T-cell (primary cell): ENCODE measurements at regions not wholly inside any gene's neighbourhood (a gene's known extent, or its start where the extent isn't known, plus 50 kb on each side); places are given as distances from the start of the nearest gene placed in this dataset.

Source experiments
- ATAC-seq, 4 experiments: fragments of 200-7000 bp in 3 of 4; fragments of 150-1000 bp in 1 of 4; cut with Tn5 transposase; replicated peaks in 1 of 4; 1 replicate in 3 of 4; 2 replicates in 1 of 4; pipeline ENCODE4 v1.10.0; 2021; ENCODE audit warnings: moderate library complexity in 3 of 4, mild to moderate bottlenecking in 2 of 4, moderate number of reproducible peaks in 1 of 4
- CTCF ChIA-PET, 2 donors: fragments of 300-600 bp; sonication (Branson Sonifier 250); formaldehyde crosslinking; loops; one replicate each; lab custom pipeline; 2022; ENCODE audit warnings: antibody characterized with exemption in 2 of 2; lab: Charles Lee
- POLR2A ChIA-PET, 2 donors: fragments of 300-600 bp; sonication (Branson Sonifier 250); formaldehyde crosslinking; loops; one replicate each; lab custom pipeline; 2022; ENCODE audit warnings: antibody characterized with exemption in 2 of 2; lab: Charles Lee
- DNase-seq, 35 experiments: peaks; one replicate each; pipeline versions ENCODE4 v3.0.0 to v3.0.0-alpha.2; 2013 to 2023
- H3K27ac ChIP-seq: one replicate; pipeline ENCODE4 v1.5.1; 2013; ENCODE audit warnings: low read length
- H3K27me3 ChIP-seq, 2 experiments: replicated peaks in 1 of 2; 1 replicate in 1 of 2; 2 replicates in 1 of 2; pipeline versions ENCODE4 v1.6.1 to v1.7.0; 2013; ENCODE audit warnings: low read length in 1 of 2, mixed read lengths in 1 of 2; ENCODE audit not compliant: control insufficient read depth in 2 of 2, insufficient read depth in 2 of 2; ENCODE audit errors: extremely low read depth in 1 of 2
- H3K36me3 ChIP-seq, 2 donors: 1 replicate in 1 of 2; 2 replicates in 1 of 2; pipeline versions ENCODE4 v1.6.1 to v1.7.0; 2013; ENCODE audit warnings: low read length in 1 of 2; ENCODE audit not compliant: control insufficient read depth in 2 of 2, insufficient read depth in 1 of 2; ENCODE audit errors: extremely low read depth in 1 of 2
- H3K4me1 ChIP-seq, 2 experiments: 1 replicate in 1 of 2; 2 replicates in 1 of 2; pipeline versions ENCODE4 v1.6.1 to v1.7.0; 2013; ENCODE audit warnings: low read length in 2 of 2, mixed read lengths in 1 of 2; ENCODE audit not compliant: insufficient read depth in 2 of 2, control insufficient read depth in 1 of 2; ENCODE audit errors: extremely low read depth in 1 of 2
- H3K4me3 ChIP-seq, 2 donors: 1 replicate in 1 of 2; 2 replicates in 1 of 2; pipeline versions ENCODE4 v1.5.1 to v1.7.0; 2013; ENCODE audit warnings: mild to moderate bottlenecking in 2 of 2, low read length in 1 of 2, moderate library complexity in 1 of 2; ENCODE audit not compliant: control insufficient read depth in 1 of 2; ENCODE audit errors: extremely low read depth in 1 of 2
- H3K9me3 ChIP-seq: 2 replicates; pipeline ENCODE4 v1.7.0; 2013
- H3K27ac Mint-ChIP-seq, 2 donors: one replicate each; pipeline ENCODE4 v1.8.0; 2020 to 2021; ENCODE audit warnings: mild to moderate bottlenecking in 2 of 2, mixed read lengths in 2 of 2
- H3K27me3 Mint-ChIP-seq, 2 donors: one replicate each; pipeline ENCODE4 v1.8.0; 2021 to 2022; ENCODE audit warnings: mixed read lengths in 2 of 2
- H3K36me3 Mint-ChIP-seq: one replicate; pipeline ENCODE4 v1.8.0; 2021; ENCODE audit warnings: mixed read lengths
- H3K4me1 Mint-ChIP-seq, 3 donors: one replicate each; pipeline ENCODE4 v1.8.0; 2020 to 2022; ENCODE audit warnings: mixed read lengths in 3 of 3, mild to moderate bottlenecking in 1 of 3
- H3K4me3 Mint-ChIP-seq, 3 donors: one replicate each; pipeline ENCODE4 v1.8.0; 2020 to 2022; ENCODE audit warnings: mild to moderate bottlenecking in 3 of 3, mixed read lengths in 3 of 3, moderate library complexity in 3 of 3
- H3K9me3 Mint-ChIP-seq, 3 donors: one replicate each; pipeline ENCODE4 v1.8.0; 2020 to 2022; ENCODE audit warnings: mixed read lengths in 3 of 3
- WGBS: methylation state at CpG from one replicate; pipeline ENCODE4 v1.1.5; 2013; ENCODE audit warnings: missing lambda C conversion rate; ENCODE audit not compliant: insufficient coverage; 5-methylcytosine and 5-hydroxymethylcytosine counted together

DNA sequence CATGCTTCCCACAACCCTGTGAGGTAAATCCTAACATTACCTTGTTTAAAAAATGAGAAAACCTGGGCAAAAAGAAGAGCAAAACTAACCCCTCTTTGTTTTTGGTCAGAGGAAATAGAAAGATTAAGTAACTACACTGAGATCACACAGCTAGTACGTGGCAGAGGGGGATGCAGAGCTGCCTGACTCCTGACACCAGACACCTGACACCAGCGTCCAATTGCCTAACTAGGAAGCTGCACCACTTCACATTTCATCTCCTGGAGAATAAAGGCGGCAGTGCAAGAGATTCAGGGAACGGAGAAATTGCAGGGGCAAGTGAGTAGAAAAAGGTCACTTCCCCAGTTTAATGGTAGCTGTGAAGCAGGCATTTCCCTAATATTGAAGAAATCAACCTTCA is 229.3 kb upstream of the PTBP2 start:
- H3K4me1 Mint-ChIP-seq, result no peaks in the 10 kb centered on the region
- H3K9me3 Mint-ChIP-seq, result no peaks in the 10 kb centered on the region
- no peak for DNase-seq
- no peak overlapping the region for H3K4me3 Mint-ChIP-seq
- H3K27me3 ChIP-seq, result no peaks in the 10 kb centered on the region
- no peaks in the 10 kb centered on the region for H3K9me3 ChIP-seq
- no peak overlapping the region for H3K4me3 ChIP-seq
- no CpG with 5 or more reads among the region's 4 CpGs for WGBS
- ATAC-seq, result no peak
- H3K27ac ChIP-seq, result no peak overlapping the region
- H3K36me3 ChIP-seq, result no peaks in the 10 kb centered on the region
- CTCF ChIA-PET, result no interaction called here
- POLR2A ChIA-PET, result no interaction called here
- H3K27me3 Mint-ChIP-seq, result no peaks in the 10 kb centered on the region
- H3K4me1 ChIP-seq, result no peaks in the 10 kb centered on the region
- no peaks in the 10 kb centered on the region for H3K36me3 Mint-ChIP-seq
- no peak overlapping the region for H3K27ac Mint-ChIP-seq

DNA sequence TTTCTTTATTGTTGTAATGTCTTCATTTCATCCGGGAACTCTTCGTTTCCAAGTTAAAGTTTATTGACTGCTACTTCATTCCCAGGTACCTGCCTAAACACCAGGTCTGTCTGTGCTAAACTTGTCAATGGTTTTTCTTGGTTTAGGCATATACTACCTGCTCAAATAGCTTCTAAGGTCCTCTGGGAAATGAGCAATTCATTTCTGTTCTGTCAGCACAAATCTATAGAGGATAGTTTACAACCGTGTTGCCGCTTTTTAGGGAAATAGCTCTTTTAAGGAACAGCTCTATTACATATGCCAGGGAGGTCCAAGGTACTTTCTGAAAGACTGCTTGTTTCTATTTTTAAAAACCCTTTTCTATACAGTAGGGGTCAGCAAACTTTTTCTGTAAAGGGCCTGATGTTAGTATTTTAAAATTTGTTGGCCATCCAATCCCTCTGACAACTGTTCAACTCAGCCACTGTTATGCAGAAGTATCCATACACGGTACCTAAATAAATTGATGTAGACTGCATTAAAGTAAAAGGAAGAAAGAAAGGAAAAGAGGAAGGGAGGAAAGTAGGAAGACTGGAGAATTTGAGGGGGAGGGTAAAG is 222.7 kb upstream of the PTBP2 start:
- ChIA-PET POLR2A (no interaction called here), CTCF (no interaction called here)
- Mint-ChIP-seq H3K27ac (no peak overlapping the region), H3K4me1 (no peaks in the 10 kb centered on the region), H3K4me3 (no peak overlapping the region), H3K27me3 (no peaks in the 10 kb centered on the region), H3K36me3 (no peaks in the 10 kb centered on the region), H3K9me3 (no peaks in the 10 kb centered on the region)
- H3K36me3 ChIP-seq, result no peaks in the 10 kb centered on the region
- DNase-seq (no peak), ATAC-seq (no peak)
- H3K27me3 ChIP-seq, result peaks cover 0 to 4% of the 10 kb centered on the region in 2 experiments
- no peaks in the 10 kb centered on the region for H3K9me3 ChIP-seq
- H3K4me1 ChIP-seq, result no peaks in the 10 kb centered on the region
- H3K4me3 ChIP-seq, result no peak overlapping the region
- no peak overlapping the region for H3K27ac ChIP-seq
- no CpG with 5 or more reads among the region's 5 CpGs for WGBS

DNA sequence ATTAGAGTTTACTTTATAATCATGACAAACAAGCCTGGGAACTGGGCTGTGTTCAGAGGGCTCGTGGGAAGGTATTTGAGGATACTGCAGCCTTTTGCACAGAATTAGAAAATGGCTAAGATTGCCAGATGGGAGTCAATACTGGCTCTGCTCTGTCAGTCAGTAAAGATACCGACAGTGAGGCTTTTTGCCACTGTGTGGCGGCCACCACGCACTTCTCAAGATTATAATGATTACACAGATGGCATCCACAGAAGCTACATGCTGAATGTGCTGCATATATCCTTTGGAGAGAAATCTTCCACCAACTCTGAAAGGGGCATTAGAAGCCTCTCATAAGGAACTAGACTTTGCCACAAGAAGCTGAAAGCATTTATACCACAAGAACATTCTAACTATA is 213.4 kb upstream of the PTBP2 start:
- no peak overlapping the region for H3K27ac ChIP-seq
- H3K27me3 ChIP-seq, result peaks cover 0 to 7% of the 10 kb centered on the region in 2 experiments
- H3K4me1 Mint-ChIP-seq, result no peaks in the 10 kb centered on the region
- ChIA-PET CTCF (no interaction called here), POLR2A (no interaction called here)
- ATAC-seq (no peak), DNase-seq (no peak)
- no peak overlapping the region for H3K4me3 Mint-ChIP-seq
- H3K36me3 ChIP-seq, result no peaks in the 10 kb centered on the region
- H3K4me1 ChIP-seq, result no peaks in the 10 kb centered on the region
- no peaks in the 10 kb centered on the region for H3K9me3 Mint-ChIP-seq
- H3K36me3 Mint-ChIP-seq, result no peaks in the 10 kb centered on the region
- no peak overlapping the region for H3K27ac Mint-ChIP-seq
- H3K27me3 Mint-ChIP-seq, result peaks cover 0 to 3% of the 10 kb centered on the region in 2 donors
- H3K4me3 ChIP-seq, result no peak overlapping the region
- H3K9me3 ChIP-seq, result no peaks in the 10 kb centered on the region
- WGBS, result 63% methylated on average over 2 of the region's 4 CpGs

DNA sequence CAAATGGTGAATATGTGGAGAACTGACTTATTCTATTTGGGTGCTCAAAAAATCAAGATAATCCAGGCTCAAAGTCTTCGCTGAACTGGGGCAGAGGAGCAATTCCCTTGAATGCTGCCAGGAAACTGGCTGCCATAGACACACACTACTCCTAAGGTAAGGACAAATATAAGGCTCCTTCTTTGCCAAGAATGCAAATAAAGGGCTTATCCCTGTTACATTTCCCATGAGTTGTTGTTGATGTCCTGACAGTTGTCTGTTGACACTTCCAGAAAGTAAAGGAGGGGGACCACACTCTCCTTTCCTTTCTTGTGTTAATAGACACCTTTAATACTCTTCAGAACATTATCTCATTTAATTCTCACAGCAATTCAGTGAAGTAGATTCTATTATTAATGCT is 212.2 kb upstream of the PTBP2 start:
- H3K9me3 ChIP-seq, result no peaks in the 10 kb centered on the region
- H3K4me1 ChIP-seq, result no peaks in the 10 kb centered on the region
- H3K9me3 Mint-ChIP-seq, result no peaks in the 10 kb centered on the region
- DNase-seq, result no peak
- H3K4me3 ChIP-seq, result no peak overlapping the region
- no peak overlapping the region for H3K27ac ChIP-seq
- ATAC-seq, result no peak
- H3K27me3 Mint-ChIP-seq, result peaks cover 0 to 3% of the 10 kb centered on the region in 2 donors
- CTCF ChIA-PET, result no interaction called here
- H3K27ac Mint-ChIP-seq, result no peak overlapping the region
- no peaks in the 10 kb centered on the region for H3K36me3 Mint-ChIP-seq
- H3K4me1 Mint-ChIP-seq, result no peaks in the 10 kb centered on the region
- no CpG with 5 or more reads among the region's 1 CpG for WGBS
- no peaks in the 10 kb centered on the region for H3K36me3 ChIP-seq
- POLR2A ChIA-PET, result no interaction called here
- H3K27me3 ChIP-seq, result peaks cover 0 to 3% of the 10 kb centered on the region in 2 experiments
- no peak overlapping the region for H3K4me3 Mint-ChIP-seq

DNA sequence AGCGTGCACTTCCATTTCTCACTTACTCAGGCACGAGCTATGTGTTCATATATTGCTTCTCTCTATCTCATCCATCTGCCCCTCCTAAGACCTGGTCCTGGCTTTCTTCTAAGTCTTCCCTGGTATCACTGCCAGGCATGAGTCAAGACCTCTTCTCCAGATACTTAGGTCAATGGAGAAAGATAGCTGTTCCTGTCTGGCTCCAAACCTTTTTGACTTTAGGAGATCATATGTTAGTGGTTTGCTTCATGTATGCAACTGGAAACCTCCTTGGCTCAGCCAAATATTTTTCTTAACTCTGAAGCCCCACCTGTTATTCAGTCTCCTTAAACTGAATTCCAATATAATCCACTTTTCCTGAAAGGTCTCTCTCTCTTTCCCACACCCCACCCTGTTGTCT is 211.6 kb upstream of the PTBP2 start:
- CTCF ChIA-PET, result no interaction called here
- ATAC-seq (no peak), DNase-seq (no peak)
- no peak overlapping the region for H3K4me3 Mint-ChIP-seq
- no peak overlapping the region for H3K27ac Mint-ChIP-seq
- 57% methylated on average over 2 of the region's 2 CpGs for WGBS
- peaks cover 0 to 3% of the 10 kb centered on the region in 2 donors for H3K27me3 Mint-ChIP-seq
- H3K9me3 Mint-ChIP-seq, result no peaks in the 10 kb centered on the region
- H3K36me3 ChIP-seq, result no peaks in the 10 kb centered on the region
- no peaks in the 10 kb centered on the region for H3K4me1 ChIP-seq
- no peaks in the 10 kb centered on the region for H3K9me3 ChIP-seq
- no peaks in the 10 kb centered on the region for H3K36me3 Mint-ChIP-seq
- peaks cover 0 to 3% of the 10 kb centered on the region in 2 experiments for H3K27me3 ChIP-seq
- H3K27ac ChIP-seq, result no peak overlapping the region
- POLR2A ChIA-PET, result no interaction called here
- H3K4me3 ChIP-seq, result no peak overlapping the region
- H3K4me1 Mint-ChIP-seq, result no peaks in the 10 kb centered on the region

DNA sequence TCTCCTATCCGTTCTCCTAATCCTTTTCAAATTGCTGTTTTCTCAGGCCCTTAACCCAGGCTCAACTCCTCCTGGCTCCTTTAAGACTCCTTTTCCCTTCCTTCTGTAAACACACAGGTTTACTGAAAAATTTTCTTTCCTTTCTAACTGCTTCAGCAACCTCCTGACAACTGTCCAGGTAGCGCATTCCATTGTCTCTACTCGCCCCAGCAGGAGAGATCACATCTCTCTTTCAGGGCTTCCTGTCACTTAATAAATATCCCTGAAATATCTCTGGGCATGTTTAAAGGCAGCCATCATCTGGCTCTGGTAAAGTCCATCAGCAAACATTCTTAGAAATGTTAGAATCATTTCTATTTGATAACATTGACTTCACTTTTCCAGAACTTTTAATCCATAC is 211.2 kb upstream of the PTBP2 start:
- no peak overlapping the region for H3K4me3 ChIP-seq
- H3K36me3 Mint-ChIP-seq, result no peaks in the 10 kb centered on the region
- H3K27ac ChIP-seq, result no peak overlapping the region
- ATAC-seq (no peak), DNase-seq (no peak)
- peaks cover 0 to 3% of the 10 kb centered on the region in 2 donors for H3K27me3 Mint-ChIP-seq
- no peaks in the 10 kb centered on the region for H3K9me3 ChIP-seq
- H3K27ac Mint-ChIP-seq, result no peak overlapping the region
- H3K27me3 ChIP-seq, result peaks cover 0 to 3% of the 10 kb centered on the region in 2 experiments
- CTCF ChIA-PET, result no interaction called here
- WGBS, result 88% methylated on average over 3 of the region's 3 CpGs
- H3K4me3 Mint-ChIP-seq, result no peak overlapping the region
- H3K4me1 ChIP-seq, result no peaks in the 10 kb centered on the region
- POLR2A ChIA-PET, result no interaction called here
- H3K4me1 Mint-ChIP-seq, result no peaks in the 10 kb centered on the region
- H3K9me3 Mint-ChIP-seq, result no peaks in the 10 kb centered on the region
- H3K36me3 ChIP-seq, result no peaks in the 10 kb centered on the region

DNA sequence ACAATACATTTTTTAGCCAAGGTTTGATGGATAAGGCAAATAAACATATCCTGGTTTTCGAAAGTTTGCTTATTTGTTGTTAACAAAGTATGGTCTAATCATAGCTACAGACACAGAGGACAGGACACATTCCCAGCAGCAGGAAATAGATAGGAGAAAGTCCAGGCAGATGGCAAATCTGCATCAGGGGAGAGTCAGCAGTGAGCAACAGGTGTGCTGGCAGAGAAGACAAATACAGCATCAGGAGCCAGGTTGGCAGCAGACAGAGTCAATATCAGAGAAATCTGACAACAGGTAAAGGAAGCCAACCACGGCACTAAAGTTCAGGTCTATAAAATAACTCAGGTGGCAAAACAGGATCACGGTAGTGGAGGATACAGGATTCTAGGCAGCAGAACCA is 210.7 kb upstream of the PTBP2 start:
- no peak for DNase-seq
- no peaks in the 10 kb centered on the region for H3K4me1 Mint-ChIP-seq
- no peaks in the 10 kb centered on the region for H3K9me3 ChIP-seq
- H3K36me3 ChIP-seq, result no peaks in the 10 kb centered on the region
- no peak overlapping the region for H3K4me3 ChIP-seq
- H3K27me3 ChIP-seq, result peaks cover 0 to 3% of the 10 kb centered on the region in 2 experiments
- no peak overlapping the region for H3K4me3 Mint-ChIP-seq
- ATAC-seq, result no peak
- H3K4me1 ChIP-seq, result no peaks in the 10 kb centered on the region
- H3K27ac Mint-ChIP-seq, result no peak overlapping the region
- CTCF ChIA-PET, result no interaction called here
- WGBS, result 93% methylated on average over 2 of the region's 3 CpGs
- POLR2A ChIA-PET, result no interaction called here
- H3K9me3 Mint-ChIP-seq, result no peaks in the 10 kb centered on the region
- H3K27ac ChIP-seq, result no peak overlapping the region
- H3K36me3 Mint-ChIP-seq, result no peaks in the 10 kb centered on the region
- peaks cover 0 to 1% of the 10 kb centered on the region in 2 donors for H3K27me3 Mint-ChIP-seq
